ENCODE measurements at regions not wholly inside any gene's neighbourhood (a gene's known extent, or its start where the extent isn't known, plus 50 kb on each side); places are given as distances from the start of the nearest gene placed in this dataset.

GRCh38 chr17:15109608-15110007 lies 155.5 kb downstream of the PMP22 start:
- DNase-seq (ENCODE audit: low spot score) = no peak

- no peak for DNase-seq (ENCODE audit: low spot score)
Measured at GRCh38 chr17:15108992-15109391, 156.1 kb downstream of the PMP22 start.

DNA sequence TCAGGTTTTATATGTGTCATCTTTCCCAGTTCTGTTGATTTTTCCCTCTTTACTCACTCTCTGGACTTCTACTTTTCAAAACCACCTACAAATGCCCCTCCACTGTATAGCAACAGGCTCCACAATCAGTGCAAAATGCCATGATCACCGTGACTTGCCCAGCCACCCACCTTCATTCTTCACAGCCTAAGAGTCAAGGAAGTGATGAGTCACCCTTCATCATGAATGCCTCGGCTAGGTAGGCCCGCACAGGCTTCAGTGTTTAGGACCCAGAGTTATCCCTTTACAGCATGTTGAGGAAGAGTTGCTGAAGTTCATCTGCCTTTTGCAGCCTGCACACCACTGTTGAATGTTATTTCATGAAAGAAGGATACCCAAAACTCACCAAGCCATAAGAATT lies 158.6 kb downstream of the PMP22 start:
- DNase-seq (ENCODE audit: low spot score) = no peak

- DNase-seq (ENCODE audit: low spot score) = no peak
Measured at GRCh38 chr17:15103785-15104184, 161.3 kb downstream of the PMP22 start.

- DNase-seq (ENCODE audit: low spot score) = no peak
Measured at GRCh38 chr17:15101175-15101574, 164.0 kb downstream of the PMP22 start.

GRCh38 chr17:15096511-15096910 lies 168.6 kb downstream of the PMP22 start:
- DNase-seq (ENCODE audit: low spot score) = no peak

DNA sequence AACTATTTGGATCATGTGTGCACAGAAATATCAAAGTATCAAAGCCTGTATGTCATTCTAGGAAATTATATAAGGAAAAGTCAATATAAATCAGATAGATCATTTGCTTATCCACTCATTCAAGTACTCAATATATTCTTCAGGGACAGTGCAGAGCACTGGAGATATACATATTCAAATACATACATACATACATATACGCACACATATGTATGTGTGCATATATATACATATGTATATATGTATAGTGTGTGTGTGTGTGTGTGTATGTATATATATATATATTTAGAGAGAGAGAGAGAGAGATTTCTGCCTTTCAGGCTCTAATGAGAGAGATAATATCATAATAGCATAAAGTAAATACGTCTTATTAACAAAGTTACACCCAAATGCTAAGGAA lies 169.2 kb downstream of the PMP22 start:
- DNase-seq (ENCODE audit: low spot score) = no peak

- no peak for DNase-seq (ENCODE audit: low spot score)
Measured at GRCh38 chr17:15092762-15093161, 172.4 kb downstream of the PMP22 start.

DNA sequence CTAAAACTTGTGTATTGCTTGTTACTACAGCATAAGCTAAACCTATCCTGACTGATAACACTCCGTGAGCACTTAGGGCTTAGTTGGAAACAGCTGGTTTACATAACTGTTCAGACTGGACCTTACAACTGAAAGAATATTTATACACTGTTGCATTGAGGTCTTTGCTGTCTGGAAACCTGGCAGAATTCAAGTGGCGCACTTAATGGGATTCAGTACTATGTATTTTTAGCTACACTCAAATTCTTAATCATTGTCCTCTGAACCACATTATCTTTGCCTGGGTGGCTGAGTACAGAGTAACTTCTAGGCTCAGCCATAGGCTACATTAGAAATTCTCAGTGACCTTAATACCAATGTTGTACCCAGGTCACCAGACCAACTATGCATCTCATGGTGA lies 172.9 kb downstream of the PMP22 start:
- DNase-seq (ENCODE audit: low spot score) = no peak

- no peak for DNase-seq (ENCODE audit: low spot score)
Measured at GRCh38 chr17:15091825-15092224, 173.3 kb downstream of the PMP22 start.

GRCh38 chr17:15090533-15090932 lies 174.6 kb downstream of the PMP22 start:
- no peak for DNase-seq (ENCODE audit: low spot score)

- no peak for DNase-seq (ENCODE audit: low spot score)
Measured at GRCh38 chr17:15087946-15088345, 177.2 kb downstream of the PMP22 start.

DNA sequence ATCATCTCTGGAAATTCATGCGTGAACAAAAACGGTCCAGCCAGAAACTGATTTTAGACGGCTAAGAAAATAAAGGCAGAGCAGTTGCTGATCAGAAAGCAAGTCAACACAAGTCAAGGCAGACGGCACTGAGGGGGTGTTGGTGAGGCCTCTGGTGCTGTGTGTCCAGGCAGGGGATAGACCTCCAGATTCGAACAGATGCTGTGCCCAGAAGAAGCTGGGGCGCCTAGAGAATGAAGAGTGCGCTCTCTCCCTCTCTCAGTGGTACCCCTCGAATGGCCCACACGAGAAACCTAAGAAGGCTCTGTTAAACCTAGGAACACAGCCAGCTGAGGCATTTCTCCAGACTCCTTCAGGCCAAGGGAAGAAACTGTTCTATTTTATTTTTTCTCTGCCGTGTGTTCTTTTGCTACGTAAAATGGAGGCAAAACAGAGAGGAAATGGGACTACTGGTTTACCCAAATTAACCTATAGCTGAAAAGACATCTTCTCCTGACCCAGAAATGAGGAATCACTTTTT lies 178.3 kb downstream of the PMP22 start:
- no peak for DNase-seq (ENCODE audit: low spot score)

GRCh38 chr17:15085890-15086677 lies 179.0 kb downstream of the PMP22 start:
- no peak for DNase-seq (ENCODE audit: low spot score)

DNA sequence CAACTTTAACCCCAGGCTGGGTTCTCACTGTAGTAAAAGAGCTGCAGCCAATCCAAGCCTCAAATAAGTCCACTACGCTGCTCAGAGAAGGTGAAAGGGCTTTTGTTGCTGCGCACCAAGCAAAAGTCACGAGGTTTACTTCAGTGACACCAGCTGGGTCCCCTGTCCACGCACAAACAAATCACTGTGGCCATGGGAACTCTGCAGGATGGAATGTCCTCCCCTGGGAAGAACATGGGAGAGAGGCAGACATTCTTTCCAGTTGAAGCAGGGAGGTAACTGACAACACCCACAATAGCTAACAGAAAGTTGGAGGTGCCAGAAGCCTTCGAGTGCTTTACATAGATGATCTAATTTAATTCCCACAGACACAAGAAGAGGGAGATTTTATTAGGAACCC lies 181.9 kb downstream of the PMP22 start:
- no peak for DNase-seq (ENCODE audit: low spot score)

DNA sequence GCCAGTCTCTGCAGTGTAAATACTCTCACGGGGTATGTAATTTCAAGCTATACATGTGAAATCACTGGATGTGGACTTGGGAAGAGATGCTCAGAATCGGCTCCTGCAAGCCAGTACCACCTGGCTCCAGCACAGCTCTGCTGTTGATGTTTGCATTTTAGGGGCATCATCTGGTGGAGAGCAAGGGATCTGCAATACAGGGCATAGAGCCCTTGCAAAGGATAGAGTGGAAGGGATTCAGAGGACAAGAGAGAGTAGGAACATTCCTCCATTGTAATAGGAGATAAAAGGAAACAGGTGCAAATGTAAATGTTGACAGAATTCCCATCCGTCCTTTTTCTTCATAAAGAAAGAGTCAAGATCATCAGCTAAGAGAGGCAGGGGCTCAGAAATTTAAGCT lies 184.1 kb downstream of the PMP22 start:
- DNase-seq (ENCODE audit: low spot score) = no peak

DNA sequence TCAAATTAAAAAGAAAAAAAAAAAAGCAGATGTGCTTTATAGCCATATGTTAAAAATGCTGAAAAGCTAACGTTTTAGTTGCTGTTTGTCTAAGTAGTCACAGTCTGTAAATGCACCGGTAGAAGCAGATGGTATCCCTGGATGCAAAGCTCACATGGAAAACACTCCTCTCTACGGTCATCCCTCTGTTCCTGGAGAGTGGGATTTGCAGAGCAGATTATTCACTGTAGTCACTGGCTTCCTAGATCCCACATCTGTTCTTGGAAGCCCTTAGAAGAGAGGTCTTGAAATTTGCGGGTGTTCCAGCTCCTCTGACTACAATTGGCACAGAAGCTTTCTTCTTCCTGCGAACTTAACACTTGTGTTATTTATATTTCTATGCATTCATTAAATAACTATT lies 186.6 kb downstream of the PMP22 start:
- no peak for DNase-seq (ENCODE audit: low spot score)

DNA sequence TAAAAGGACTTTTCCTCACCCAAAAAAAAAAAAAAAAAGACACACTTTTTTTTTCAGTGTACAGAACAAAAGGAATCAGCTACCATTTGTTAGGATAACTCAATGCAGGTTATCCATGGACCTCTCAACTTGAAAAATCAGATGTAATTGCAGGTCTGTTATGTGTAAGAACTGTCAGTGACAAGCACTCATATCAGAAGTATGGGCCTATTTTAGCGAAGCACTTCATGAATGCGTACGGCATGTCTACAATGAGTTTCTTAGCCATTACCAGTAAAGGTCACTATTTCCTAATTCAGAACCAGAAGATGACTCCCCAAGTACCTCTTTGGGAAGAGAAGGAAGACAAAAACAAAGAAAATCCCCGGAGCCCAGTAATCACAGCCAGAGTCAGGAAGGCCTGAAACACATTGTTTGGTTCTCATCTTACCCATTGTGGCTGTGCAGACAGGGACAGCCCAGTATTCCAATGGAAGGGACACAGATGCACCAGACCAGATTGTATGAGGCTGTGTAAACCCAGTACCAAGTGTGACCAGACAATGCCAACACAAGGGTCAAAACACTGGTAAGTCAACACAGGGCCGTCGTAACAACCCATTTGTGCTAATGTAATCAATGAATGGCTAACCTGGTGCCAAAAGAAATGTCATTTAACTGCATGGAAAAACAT lies 188.0 kb downstream of the PMP22 start:
- DNase-seq (ENCODE audit: low spot score) = no peak

DNA sequence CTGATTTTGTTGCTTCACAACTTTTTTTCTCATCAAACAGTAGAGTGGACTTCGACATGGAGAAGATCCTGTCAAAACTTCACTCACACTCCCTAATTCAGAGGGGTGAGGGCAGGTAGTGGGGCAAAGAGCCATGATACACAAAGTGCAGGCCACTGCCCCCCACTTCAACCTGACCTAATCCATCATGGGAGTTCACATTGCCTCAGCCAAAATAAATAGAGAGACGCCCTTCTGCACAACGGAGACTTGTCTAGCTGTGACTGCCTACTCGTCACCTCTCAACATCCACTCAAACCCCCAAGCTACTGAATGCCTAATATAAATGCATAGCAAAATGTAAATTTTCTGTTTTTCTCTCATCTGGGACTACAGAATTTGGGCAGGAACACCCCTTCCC lies 213.2 kb downstream of the PMP22 start:
- DNase-seq (ENCODE audit: low spot score) = no peak

DNA sequence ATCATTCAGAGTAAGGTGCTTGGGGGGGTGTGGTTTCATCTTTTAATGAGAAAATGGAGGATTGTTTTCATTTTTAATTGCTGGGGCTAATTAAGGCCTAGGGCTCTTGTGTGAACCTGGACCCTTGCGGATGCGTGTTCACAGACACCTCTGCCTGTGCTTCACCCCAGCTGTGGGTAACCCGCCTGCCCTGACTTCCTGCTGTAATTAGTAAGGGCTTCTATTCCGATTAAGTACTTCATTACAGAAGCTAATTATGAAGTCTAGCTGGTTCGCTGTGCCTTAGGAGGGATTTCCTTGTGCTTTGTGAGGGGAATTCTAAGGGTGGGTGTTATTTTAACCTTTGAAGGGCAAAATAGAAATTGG lies 215.3 kb downstream of the PMP22 start:
- no peak for DNase-seq (ENCODE audit: low spot score)

GRCh38 chr17:15048933-15049794 lies 216.0 kb downstream of the PMP22 start:
- no peak for DNase-seq (ENCODE audit: low spot score)

- no peak for DNase-seq (ENCODE audit: low spot score)
Measured at GRCh38 chr17:15048381-15048780, 216.7 kb downstream of the PMP22 start.

GRCh38 chr17:15042311-15042710 lies 222.8 kb downstream of the PMP22 start:
- no peak for DNase-seq (ENCODE audit: low spot score)

All from activated CD4-positive, alpha-beta T cell treated with anti-CD3 and anti-CD28 coated beads, Interleukin-2, Interleukin-4, amounts not matched to agents 100 ng/mL and 50 ng/mL, durations not matched to agents 16 hours and 8 hours (primary cell).